GM23338 (cell line): ENCODE measurements at regions not wholly inside any gene's neighbourhood (a gene's known extent, or its start where the extent isn't known, plus 50 kb on each side); places are given as distances from the start of the nearest gene placed in this dataset.
A peak's percentile ranks its signal among the peaks of the same experiment; 100 is the strongest.

Experiments
- ATAC-seq: fragments of 200-7000 bp; cut with Tn5 transposase; 3 replicates; pipeline ENCODE4 v1.9.1; 2020
- DNase-seq: peaks from one replicate; pipeline ENCODE4 v3.0.0-alpha.2; 2015; ENCODE audit warnings: low spot score
- H2AFZ ChIP-seq: fragments of 200-600 bp; sonication (generic); 2 replicates; pipeline ENCODE4 v1.8.0; 2016; ENCODE audit warnings: antibody characterized with exemption, mild to moderate bottlenecking, moderate library complexity
- H3F3A ChIP-seq: fragments of 200-600 bp; sonication (generic); replicated peaks from 2 replicates; pipeline ENCODE4 v1.8.0; 2017; ENCODE audit warnings: antibody characterized with exemption, mixed run types, low read depth
- H3K27ac ChIP-seq: fragments of 200-600 bp; sonication (generic); 2 replicates; pipeline ENCODE4 v1.6.1; 2016; ENCODE audit warnings: low read depth
- H3K27me3 ChIP-seq: fragments of 200-600 bp; sonication (generic); 2 replicates; pipeline ENCODE4 v1.8.0; 2016; ENCODE audit warnings: mild to moderate bottlenecking, mixed run types, moderate library complexity; ENCODE audit not compliant: insufficient read depth
- H3K36me3 ChIP-seq: fragments of 200-600 bp; sonication (generic); 2 replicates; pipeline ENCODE4 v1.8.0; 2016; ENCODE audit warnings: mild to moderate bottlenecking; ENCODE audit not compliant: insufficient read depth
- H3K4me1 ChIP-seq: fragments of 200-600 bp; sonication (generic); 2 replicates; pipeline ENCODE4 v1.8.0; 2016; ENCODE audit warnings: mild to moderate bottlenecking, moderate library complexity; ENCODE audit not compliant: insufficient read depth
- H3K4me2 ChIP-seq: fragments of 200-600 bp; sonication (generic); 2 replicates; pipeline ENCODE4 v1.7.1; 2017; ENCODE audit warnings: mixed run types
- H3K4me3 ChIP-seq: fragments of 200-600 bp; sonication (generic); 2 replicates; pipeline ENCODE4 v1.6.1; 2016; ENCODE audit warnings: mixed run types
- H3K79me2 ChIP-seq: fragments of 200-600 bp; sonication (generic); replicated peaks from 2 replicates; pipeline ENCODE4 v1.8.0; 2017; ENCODE audit warnings: mild to moderate bottlenecking; ENCODE audit not compliant: insufficient read depth
- H3K9me2 ChIP-seq: fragments of 200-600 bp; sonication (generic); 2 replicates; pipeline ENCODE4 v1.8.0; 2017; ENCODE audit not compliant: insufficient read depth
- H4K20me1 ChIP-seq: fragments of 200-600 bp; sonication (generic); replicated peaks from 2 replicates; pipeline ENCODE4 v1.8.0; 2017; ENCODE audit warnings: mild to moderate bottlenecking; ENCODE audit not compliant: insufficient read depth
- H3K27ac Mint-ChIP-seq: 2 replicates; pipeline ENCODE4 v1.8.0; 2020; ENCODE audit warnings: inconsistent platforms, mild to moderate bottlenecking, moderate library complexity, mixed read lengths
- H3K27me3 Mint-ChIP-seq: 3 replicates; pipeline ENCODE4 v1.8.0; 2022; ENCODE audit warnings: low read depth, mild to moderate bottlenecking, moderate library complexity, mixed read lengths, inconsistent platforms; ENCODE audit not compliant: insufficient read depth, poor library complexity
- H3K36me3 Mint-ChIP-seq: 3 replicates; pipeline ENCODE4 v1.8.0; 2021; ENCODE audit warnings: low read depth, mild to moderate bottlenecking, inconsistent platforms, moderate library complexity, mixed read lengths
- H3K4me1 Mint-ChIP-seq: 3 replicates; pipeline ENCODE4 v1.8.0; 2020; ENCODE audit warnings: mild to moderate bottlenecking, inconsistent platforms, mixed read lengths
- H3K4me3 Mint-ChIP-seq: 3 replicates; pipeline ENCODE4 v1.8.0; 2021; ENCODE audit warnings: moderate library complexity, mild to moderate bottlenecking, inconsistent platforms, mixed read lengths
- H3K9me3 Mint-ChIP-seq: 3 replicates; pipeline ENCODE4 v1.8.0; 2020; ENCODE audit warnings: moderate library complexity, mild to moderate bottlenecking, inconsistent platforms, mixed read lengths
- EZH2 ChIP-seq: fragments of 200-600 bp; sonication (generic); IDR thresholded peaks from one replicate; pipeline ENCODE4 v1.8.0; 2017; ENCODE audit warnings: antibody characterized with exemption, mild to moderate bottlenecking, low read depth; ENCODE audit not compliant: unreplicated experiment
- JUNB ChIP-seq: IDR thresholded peaks from one replicate; pipeline ENCODE4 v1.6.1; 2016; ENCODE audit warnings: antibody characterized with exemption; ENCODE audit not compliant: unreplicated experiment
- POLR2AphosphoS5 ChIP-seq: IDR thresholded peaks from 2 replicates; pipeline ENCODE4 v1.6.1; 2016; ENCODE audit warnings: antibody characterized with exemption, low read depth
- STAT1 ChIP-seq: IDR thresholded peaks from one replicate; pipeline ENCODE4 v1.6.1; 2016; ENCODE audit warnings: antibody characterized with exemption; ENCODE audit not compliant: unreplicated experiment
- ZNF114 ChIP-seq: fragments of 250-450 bp; sonication (Bioruptor Pico); IDR thresholded peaks from 2 replicates; pipeline ENCODE4 v1.5.0; 2020; ENCODE audit warnings: mild to moderate bottlenecking, moderate library complexity
- ZNF331 ChIP-seq: fragments of 250-450 bp; sonication (Bioruptor Pico); IDR thresholded peaks from 2 replicates; pipeline ENCODE4 v1.5.0; 2020; ENCODE audit warnings: low read depth, mild to moderate bottlenecking, moderate library complexity
- TF ChIP-seq, protein P1 (sequence below): fragments of 250-450 bp; sonication (Bioruptor Pico); IDR thresholded peaks from 2 replicates; pipeline ENCODE4 v1.5.0; 2020; ENCODE audit warnings: mild to moderate bottlenecking, moderate library complexity
- TF ChIP-seq, protein P2 (sequence below): IDR thresholded peaks from one replicate; pipeline ENCODE4 v1.6.1; 2018; ENCODE audit warnings: antibody characterized with exemption; ENCODE audit not compliant: unreplicated experiment

DNA sequence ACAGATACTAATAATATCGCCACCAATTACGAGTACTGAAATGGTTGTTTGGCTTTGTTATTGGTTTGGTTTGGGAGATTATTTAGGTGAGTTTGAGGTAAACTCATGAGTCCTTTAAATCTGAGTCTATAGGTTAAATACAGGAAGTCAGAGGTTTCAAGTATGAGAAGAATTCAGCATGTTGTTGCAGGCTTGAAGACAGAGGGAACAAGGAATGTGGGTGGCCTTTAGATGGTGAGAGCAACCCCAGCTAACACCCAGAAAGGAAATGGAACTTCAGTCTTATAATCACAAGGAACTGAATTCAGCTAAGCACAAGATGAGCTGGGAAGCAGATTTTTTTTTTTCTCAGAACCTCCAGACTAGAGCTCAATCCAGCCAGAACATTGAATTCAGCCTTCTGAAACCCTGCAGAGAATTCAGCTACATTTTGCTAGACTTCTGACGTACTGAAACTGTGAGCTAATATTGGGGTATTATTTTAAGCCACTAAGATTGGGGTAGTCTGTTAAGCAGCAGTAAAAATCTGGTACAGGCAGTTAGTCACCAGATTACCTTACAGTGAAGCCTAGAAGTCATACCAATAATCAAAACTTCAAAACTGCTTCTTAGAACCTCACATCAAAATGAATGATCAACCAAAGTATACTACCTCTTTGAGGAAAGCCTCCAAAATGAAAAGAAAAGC lies 216.0 kb upstream of the PUM3 start:
- Histone ChIP-seq H3K9me2 (no peaks in the 10 kb centered on the region), H4K20me1 (no peaks in the 10 kb centered on the region), H3K4me2 (no peak overlapping the region), H3K4me3 (no peak overlapping the region), H3K27me3 (no peaks in the 10 kb centered on the region), H3K27ac (peak overlapping the region; percentile 68; the same call in 1 of the 2 replicates), H3K79me2 (no peaks in the 10 kb centered on the region), H2AFZ (no peak overlapping the region), H3K4me1 (peaks cover 5% of the 10 kb centered on the region; the same call in 1 of the 2 replicates), H3K36me3 (no peaks in the 10 kb centered on the region), H3F3A (no peaks in the 10 kb centered on the region)
- Mint-ChIP-seq H3K27ac (peak overlapping the region; percentile 66), H3K36me3 (no peaks in the 10 kb centered on the region; the same call in 2 of the 3 replicates), H3K9me3 (no peaks in the 10 kb centered on the region; the same call in 2 of the 3 replicates), H3K4me3 (no peak overlapping the region), H3K4me1 (peaks cover 17% of the 10 kb centered on the region), H3K27me3 (no peaks in the 10 kb centered on the region)
- DNase-seq = peak; percentile 75
- peak; percentile 71 for ATAC-seq
- TF ChIP-seq JUNB = no peak
- no peak for TF ChIP-seq ZNF331 (CRISPR knock-in tag)
- TF ChIP-seq, protein P1, sequence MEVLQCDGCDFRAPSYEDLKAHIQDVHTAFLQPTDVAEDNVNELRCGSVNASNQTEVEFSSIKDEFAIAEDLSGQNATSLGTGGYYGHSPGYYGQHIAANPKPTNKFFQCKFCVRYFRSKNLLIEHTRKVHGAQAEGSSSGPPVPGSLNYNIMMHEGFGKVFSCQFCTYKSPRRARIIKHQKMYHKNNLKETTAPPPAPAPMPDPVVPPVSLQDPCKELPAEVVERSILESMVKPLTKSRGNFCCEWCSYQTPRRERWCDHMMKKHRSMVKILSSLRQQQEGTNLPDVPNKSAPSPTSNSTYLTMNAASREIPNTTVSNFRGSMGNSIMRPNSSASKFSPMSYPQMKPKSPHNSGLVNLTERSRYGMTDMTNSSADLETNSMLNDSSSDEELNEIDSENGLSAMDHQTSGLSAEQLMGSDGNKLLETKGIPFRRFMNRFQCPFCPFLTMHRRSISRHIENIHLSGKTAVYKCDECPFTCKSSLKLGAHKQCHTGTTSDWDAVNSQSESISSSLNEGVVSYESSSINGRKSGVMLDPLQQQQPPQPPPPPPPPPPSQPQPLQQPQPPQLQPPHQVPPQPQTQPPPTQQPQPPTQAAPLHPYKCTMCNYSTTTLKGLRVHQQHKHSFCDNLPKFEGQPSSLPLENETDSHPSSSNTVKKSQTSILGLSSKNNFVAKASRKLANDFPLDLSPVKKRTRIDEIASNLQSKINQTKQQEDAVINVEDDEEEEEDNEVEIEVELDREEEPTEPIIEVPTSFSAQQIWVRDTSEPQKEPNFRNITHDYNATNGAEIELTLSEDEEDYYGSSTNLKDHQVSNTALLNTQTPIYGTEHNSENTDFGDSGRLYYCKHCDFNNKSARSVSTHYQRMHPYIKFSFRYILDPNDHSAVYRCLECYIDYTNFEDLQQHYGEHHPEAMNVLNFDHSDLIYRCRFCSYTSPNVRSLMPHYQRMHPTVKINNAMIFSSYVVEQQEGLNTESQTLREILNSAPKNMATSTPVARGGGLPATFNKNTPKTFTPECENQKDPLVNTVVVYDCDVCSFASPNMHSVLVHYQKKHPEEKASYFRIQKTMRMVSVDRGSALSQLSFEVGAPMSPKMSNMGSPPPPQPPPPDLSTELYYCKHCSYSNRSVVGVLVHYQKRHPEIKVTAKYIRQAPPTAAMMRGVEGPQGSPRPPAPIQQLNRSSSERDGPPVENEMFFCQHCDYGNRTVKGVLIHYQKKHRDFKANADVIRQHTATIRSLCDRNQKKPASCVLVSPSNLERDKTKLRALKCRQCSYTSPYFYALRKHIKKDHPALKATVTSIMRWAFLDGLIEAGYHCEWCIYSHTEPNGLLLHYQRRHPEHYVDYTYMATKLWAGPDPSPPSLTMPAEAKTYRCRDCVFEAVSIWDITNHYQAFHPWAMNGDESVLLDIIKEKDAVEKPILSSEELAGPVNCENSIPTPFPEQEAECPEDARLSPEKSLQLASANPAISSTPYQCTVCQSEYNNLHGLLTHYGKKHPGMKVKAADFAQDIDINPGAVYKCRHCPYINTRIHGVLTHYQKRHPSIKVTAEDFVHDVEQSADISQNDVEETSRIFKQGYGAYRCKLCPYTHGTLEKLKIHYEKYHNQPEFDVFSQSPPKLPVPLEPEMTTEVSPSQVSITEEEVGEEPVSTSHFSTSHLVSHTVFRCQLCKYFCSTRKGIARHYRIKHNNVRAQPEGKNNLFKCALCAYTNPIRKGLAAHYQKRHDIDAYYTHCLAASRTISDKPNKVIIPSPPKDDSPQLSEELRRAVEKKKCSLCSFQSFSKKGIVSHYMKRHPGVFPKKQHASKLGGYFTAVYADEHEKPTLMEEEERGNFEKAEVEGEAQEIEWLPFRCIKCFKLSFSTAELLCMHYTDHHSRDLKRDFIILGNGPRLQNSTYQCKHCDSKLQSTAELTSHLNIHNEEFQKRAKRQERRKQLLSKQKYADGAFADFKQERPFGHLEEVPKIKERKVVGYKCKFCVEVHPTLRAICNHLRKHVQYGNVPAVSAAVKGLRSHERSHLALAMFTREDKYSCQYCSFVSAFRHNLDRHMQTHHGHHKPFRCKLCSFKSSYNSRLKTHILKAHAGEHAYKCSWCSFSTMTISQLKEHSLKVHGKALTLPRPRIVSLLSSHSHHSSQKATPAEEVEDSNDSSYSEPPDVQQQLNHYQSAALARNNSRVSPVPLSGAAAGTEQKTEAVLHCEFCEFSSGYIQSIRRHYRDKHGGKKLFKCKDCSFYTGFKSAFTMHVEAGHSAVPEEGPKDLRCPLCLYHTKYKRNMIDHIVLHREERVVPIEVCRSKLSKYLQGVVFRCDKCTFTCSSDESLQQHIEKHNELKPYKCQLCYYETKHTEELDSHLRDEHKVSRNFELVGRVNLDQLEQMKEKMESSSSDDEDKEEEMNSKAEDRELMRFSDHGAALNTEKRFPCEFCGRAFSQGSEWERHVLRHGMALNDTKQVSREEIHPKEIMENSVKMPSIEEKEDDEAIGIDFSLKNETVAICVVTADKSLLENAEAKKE = peak; percentile 88; the same call in 1 of the 2 replicates
- no peak for TF ChIP-seq POLR2AphosphoS5
- no peak for TF ChIP-seq EZH2
- TF ChIP-seq STAT1 = no peak
- TF ChIP-seq, protein P2, sequence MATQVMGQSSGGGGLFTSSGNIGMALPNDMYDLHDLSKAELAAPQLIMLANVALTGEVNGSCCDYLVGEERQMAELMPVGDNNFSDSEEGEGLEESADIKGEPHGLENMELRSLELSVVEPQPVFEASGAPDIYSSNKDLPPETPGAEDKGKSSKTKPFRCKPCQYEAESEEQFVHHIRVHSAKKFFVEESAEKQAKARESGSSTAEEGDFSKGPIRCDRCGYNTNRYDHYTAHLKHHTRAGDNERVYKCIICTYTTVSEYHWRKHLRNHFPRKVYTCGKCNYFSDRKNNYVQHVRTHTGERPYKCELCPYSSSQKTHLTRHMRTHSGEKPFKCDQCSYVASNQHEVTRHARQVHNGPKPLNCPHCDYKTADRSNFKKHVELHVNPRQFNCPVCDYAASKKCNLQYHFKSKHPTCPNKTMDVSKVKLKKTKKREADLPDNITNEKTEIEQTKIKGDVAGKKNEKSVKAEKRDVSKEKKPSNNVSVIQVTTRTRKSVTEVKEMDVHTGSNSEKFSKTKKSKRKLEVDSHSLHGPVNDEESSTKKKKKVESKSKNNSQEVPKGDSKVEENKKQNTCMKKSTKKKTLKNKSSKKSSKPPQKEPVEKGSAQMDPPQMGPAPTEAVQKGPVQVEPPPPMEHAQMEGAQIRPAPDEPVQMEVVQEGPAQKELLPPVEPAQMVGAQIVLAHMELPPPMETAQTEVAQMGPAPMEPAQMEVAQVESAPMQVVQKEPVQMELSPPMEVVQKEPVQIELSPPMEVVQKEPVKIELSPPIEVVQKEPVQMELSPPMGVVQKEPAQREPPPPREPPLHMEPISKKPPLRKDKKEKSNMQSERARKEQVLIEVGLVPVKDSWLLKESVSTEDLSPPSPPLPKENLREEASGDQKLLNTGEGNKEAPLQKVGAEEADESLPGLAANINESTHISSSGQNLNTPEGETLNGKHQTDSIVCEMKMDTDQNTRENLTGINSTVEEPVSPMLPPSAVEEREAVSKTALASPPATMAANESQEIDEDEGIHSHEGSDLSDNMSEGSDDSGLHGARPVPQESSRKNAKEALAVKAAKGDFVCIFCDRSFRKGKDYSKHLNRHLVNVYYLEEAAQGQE = no peak
- no peak for TF ChIP-seq ZNF114 (CRISPR knock-in tag)
